Posterior cingulate gyrus (tissue), 11 donors: ENCODE measurements at regions not wholly inside any gene's neighbourhood (a gene's known extent, or its start where the extent isn't known, plus 50 kb on each side); places are given as distances from the start of the nearest gene placed in this dataset.
A peak's percentile ranks its signal among the peaks of the same experiment; 100 is the strongest.
"Not testable (repeated sequence)": the region's sequence is repeated elsewhere in the genome, so short reads cannot be mapped to it uniquely, and the experiment has no call there.

Experiments used
- DNase-seq, 10 donors: peaks; one replicate each; pipeline versions ENCODE4 v3.0.0 to v3.0.0-alpha.2; 2020 to 2021; ENCODE audit warnings: mixed read lengths in 3 of 10
- intact Hi-C: fragments of 100-400 bp; cut with DNase I; formaldehyde crosslinking; loops from one replicate; pipeline ENCODE4 v1.15.1; 2023

- intact Hi-C loops = no loop called here
These were observed 338.7 kb downstream of the LRRIQ3 start for GRCh38 chr1:73859227-73859626.

GRCh38 chr1:73854527-73854926 is 343.4 kb downstream of the LRRIQ3 start:
- DNase-seq = peak in 3 of 10 donors; percentile 8 to 60 (median 57)
- intact Hi-C loops = no loop called here

More at GRCh38 chr1:73859227-73859626, 338.7 kb downstream of the LRRIQ3 start:
- DNase-seq = no peak

- DNase-seq = no peak
- intact Hi-C loops = no loop called here
These were observed 355.5 kb downstream of the LRRIQ3 start for GRCh38 chr1:73842436-73842835.

- intact Hi-C loops = no loop called here
These were observed 358.1 kb downstream of the LRRIQ3 start for GRCh38 chr1:73839922-73840321.

GRCh38 chr1:73832276-73833181 is 365.4 kb downstream of the LRRIQ3 start:
- intact Hi-C loops = no loop called here
- DNase-seq = peak in 5 of 10 donors; percentile 24 to 71 (median 31)

More at GRCh38 chr1:73839922-73840321, 358.1 kb downstream of the LRRIQ3 start:
- no peak for DNase-seq

- intact Hi-C loops = not testable (repeated sequence)
These were observed 370.7 kb downstream of the LRRIQ3 start for GRCh38 chr1:73827283-73827682.

GRCh38 chr1:73824065-73824464 is 373.9 kb downstream of the LRRIQ3 start:
- intact Hi-C loops = no loop called here
- DNase-seq = no peak

More at GRCh38 chr1:73827283-73827682, 370.7 kb downstream of the LRRIQ3 start:
- not testable (repeated sequence) for DNase-seq

GRCh38 chr1:73821520-73821919 is 376.5 kb downstream of the LRRIQ3 start:
- no peak for DNase-seq
- intact Hi-C loops = no loop called here

GRCh38 chr1:73820843-73821242 is 377.1 kb downstream of the LRRIQ3 start:
- intact Hi-C loops = no loop called here
- no peak for DNase-seq

GRCh38 chr1:73813716-73814115 is 384.3 kb downstream of the LRRIQ3 start:
- no peak for DNase-seq
- intact Hi-C loops = no loop called here

GRCh38 chr1:73813236-73813635 is 384.7 kb downstream of the LRRIQ3 start:
- DNase-seq = no peak
- intact Hi-C loops = no loop called here

- DNase-seq = no peak
- intact Hi-C loops = no loop called here
These were observed 386.2 kb downstream of the LRRIQ3 start for GRCh38 chr1:73811798-73812197.

GRCh38 chr1:73804935-73805334 is 393.0 kb downstream of the LRRIQ3 start:
- intact Hi-C loops = no loop called here
- no peak for DNase-seq

- intact Hi-C loops = no loop called here
- DNase-seq = no peak
These were observed 394.6 kb downstream of the LRRIQ3 start for GRCh38 chr1:73803380-73803779.

GRCh38 chr1:73801912-73802429 is 396.0 kb downstream of the LRRIQ3 start:
- DNase-seq = no peak
- intact Hi-C loops = no loop called here

- intact Hi-C loops = no loop called here
- DNase-seq = no peak
These were observed 397.6 kb downstream of the LRRIQ3 start for GRCh38 chr1:73800376-73800775.

- intact Hi-C loops = no loop called here
- DNase-seq = no peak
These were observed 408.0 kb downstream of the LRRIQ3 start for GRCh38 chr1:73789965-73790364.

- no peak for DNase-seq
- intact Hi-C loops = no loop called here
These were observed 413.9 kb downstream of the LRRIQ3 start for GRCh38 chr1:73784026-73784425.

GRCh38 chr1:73783352-73783751 is 414.6 kb downstream of the LRRIQ3 start:
- intact Hi-C loops = no loop called here
- DNase-seq = no peak

- intact Hi-C loops = no loop called here
- no peak for DNase-seq
These were observed 415.1 kb downstream of the LRRIQ3 start for GRCh38 chr1:73782901-73783300.

GRCh38 chr1:73781251-73781650 is 416.7 kb downstream of the LRRIQ3 start:
- DNase-seq = no peak
- intact Hi-C loops = no loop called here

GRCh38 chr1:73778471-73778870 is 419.5 kb downstream of the LRRIQ3 start:
- DNase-seq = no peak
- intact Hi-C loops = no loop called here
